Eye (tissue), 1 donor: ENCODE measurements at regions not wholly inside any gene's neighbourhood (a gene's known extent, or its start where the extent isn't known, plus 50 kb on each side); places are given as distances from the start of the nearest gene placed in this dataset.
"Not testable (repeated sequence)": the region's sequence is repeated elsewhere in the genome, so short reads cannot be mapped to it uniquely, and the experiment has no call there.

Experiments used
- DNase-seq: peaks from one replicate; pipeline ENCODE4 v3.0.0-alpha.2; 2015

DNA sequence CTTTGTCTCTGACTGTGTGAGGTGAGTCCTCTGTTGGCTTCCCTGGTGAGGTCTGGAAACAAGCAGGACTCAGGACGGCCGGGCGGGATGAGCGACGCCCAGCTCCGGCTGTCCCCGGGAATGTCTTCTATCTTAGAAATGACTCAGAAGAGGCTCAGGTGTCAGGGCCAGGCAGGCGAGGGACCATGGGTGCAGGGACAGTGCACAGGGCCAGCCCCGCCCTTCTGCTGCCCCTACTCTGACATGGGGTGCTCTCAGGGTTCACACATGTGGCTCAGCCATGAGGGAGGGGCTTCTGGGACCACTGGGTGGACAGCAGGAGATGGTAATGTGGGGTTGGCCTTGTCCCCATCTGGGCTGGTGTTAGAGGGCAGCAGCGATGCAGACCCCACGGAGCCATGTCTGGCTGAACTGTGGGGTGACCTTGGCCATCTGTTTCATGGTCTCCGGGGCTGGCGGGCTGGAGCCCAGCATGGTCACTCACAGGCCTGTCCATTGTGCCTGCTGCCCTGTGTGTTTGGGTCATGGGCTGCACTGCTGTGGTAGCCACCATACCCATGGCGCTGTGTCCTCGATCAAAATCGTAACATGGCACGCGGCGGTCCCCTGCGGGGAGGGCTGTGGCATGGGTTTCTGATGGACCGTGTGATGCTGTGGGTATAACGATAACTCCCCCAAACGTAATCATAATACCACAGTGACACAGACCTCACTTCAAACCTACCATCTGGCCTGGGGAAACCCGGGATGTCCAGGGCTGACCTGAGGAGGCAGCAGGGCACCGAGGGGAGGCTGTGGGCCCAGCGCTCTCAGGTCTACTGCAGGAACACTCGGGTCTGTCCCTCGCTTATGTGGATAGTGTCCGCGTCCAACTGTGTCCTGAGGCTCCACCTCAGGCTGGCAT lies 368.8 kb downstream of the TMEM121 start:
- DNase-seq: no peak

DNA sequence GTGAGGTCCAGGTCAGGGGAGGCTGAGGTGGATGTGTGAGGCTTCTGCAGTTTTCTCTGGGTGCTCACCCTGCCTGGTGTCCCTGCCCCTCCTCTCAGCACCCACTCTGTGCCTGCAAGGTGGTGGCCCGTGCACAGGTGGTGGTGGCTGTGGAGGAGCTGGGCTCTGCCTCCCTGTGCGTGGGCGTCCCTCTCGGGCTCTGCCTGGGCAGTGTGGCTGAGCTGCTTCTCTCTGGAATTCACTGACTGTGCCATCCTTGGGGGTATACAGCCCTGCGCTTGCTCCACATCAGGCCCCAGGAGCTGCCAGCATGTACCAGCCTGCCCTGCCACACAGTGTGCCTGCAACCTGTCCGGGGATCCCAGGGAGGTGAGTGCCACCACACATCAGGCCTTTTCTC lies 369.8 kb downstream of the TMEM121 start:
- DNase-seq: not testable (repeated sequence)

DNA sequence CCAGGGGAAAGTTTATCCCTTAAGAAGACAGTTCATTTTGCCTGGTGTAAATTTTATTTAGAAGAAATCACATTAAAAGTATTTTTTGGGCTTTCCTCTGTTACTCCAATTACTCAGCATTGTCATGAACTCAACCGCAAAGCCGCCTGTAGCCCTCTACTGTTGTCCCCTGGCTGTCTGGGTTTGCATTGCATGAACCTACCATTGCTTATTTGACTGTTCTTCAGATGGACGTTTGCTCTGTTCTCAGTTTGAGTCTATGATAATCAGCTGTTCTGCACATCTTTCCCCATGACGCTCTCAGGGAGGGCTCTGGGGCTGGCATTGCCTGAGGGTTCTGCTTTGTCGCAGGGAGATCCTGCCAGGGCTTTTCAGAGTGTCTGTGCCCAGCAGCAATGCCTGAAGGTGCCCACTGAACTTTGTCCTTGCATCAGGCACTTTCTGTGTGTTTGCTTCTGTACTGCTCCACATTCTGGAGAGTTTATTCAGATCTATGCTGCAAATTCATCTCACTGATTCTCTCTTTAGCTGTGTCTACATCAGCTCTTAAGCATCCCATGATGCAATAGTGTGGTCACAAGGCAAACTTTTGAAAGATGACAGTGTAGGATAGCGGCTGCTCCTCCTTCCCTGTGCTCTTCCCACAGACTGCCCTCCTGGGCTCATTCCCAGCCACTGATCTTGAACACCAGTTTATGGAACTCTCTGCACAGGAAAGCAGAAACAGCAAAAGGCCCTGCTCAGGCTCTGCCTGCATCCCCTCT lies 370.8 kb downstream of the TMEM121 start:
- not testable (repeated sequence) for DNase-seq

DNA sequence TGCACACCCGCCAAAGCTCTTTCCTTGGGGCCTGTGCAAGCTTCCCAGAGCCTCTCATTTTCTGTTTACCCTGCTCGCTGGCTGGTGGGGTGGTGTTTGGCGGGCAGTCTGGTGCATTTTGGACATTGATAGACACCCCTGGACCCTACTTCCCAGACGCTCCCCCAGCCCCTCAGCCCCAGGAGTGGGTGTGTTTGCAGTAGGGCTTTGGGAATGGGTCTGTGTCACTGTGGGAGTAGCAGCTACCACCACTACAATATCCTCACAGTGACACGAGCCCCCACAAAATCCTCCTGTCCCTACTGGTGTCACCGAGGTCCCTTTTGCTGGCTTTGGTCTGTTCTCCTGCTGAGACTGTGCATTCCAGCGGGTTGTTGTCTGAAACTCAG lies 371.3 kb downstream of the TMEM121 start:
- DNase-seq: no peak

DNA sequence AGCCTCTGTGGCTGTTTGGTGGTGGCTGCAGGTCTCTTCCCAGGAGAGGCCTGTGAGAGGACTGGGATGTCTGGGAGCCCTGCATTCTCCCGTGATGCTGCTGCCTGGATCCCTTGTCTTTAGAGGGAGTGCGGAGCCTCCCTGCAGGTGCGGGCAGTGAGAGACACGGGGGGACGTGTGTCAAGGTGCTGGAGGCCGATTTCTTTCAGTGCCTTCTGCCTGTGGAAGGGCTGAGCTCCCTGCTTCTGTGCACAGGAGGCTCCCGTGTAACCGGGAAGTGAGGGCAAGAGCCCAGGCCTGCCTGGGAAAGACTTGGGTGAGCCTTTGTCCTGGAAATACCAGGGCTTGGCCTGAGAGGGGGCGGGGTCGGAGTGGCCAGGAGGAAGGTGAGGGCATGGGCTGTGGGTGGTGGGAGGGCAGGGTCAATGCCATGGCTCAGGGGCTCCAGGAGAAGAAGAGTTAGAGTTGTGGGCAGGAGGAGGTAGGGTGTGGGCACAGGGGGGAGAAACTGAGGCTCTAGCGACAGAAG lies 372.2 kb downstream of the TMEM121 start:
- DNase-seq: no peak

DNA sequence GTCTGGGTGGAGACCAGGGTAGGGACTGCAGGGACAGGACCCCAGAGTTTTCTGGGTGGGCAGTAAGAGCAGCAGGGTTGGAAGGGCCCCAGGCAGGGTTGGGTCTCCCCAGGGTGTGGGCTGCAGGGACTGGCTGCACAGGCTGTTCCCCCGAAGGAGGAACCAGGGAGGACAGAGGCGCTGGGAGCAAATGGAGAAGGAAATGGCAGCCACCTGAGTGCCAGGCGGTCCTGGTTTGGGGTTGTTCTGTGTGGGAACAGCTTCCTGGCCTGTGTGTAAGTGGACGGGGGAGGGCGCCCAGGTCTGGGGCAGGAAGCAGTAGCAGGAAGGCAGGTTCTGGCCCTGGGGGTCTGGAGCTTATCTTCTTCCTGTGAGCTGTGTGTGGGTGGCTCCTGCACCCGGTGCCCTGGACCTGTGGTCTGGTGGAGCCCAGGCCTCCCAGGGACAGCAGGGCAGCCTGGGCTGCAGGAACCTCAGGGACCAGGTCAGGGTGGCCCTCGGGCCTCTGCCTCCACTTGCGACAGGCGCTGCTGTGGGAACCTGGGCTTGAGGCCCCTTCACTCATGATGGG lies 372.8 kb downstream of the TMEM121 start:
- DNase-seq: no peak

DNA sequence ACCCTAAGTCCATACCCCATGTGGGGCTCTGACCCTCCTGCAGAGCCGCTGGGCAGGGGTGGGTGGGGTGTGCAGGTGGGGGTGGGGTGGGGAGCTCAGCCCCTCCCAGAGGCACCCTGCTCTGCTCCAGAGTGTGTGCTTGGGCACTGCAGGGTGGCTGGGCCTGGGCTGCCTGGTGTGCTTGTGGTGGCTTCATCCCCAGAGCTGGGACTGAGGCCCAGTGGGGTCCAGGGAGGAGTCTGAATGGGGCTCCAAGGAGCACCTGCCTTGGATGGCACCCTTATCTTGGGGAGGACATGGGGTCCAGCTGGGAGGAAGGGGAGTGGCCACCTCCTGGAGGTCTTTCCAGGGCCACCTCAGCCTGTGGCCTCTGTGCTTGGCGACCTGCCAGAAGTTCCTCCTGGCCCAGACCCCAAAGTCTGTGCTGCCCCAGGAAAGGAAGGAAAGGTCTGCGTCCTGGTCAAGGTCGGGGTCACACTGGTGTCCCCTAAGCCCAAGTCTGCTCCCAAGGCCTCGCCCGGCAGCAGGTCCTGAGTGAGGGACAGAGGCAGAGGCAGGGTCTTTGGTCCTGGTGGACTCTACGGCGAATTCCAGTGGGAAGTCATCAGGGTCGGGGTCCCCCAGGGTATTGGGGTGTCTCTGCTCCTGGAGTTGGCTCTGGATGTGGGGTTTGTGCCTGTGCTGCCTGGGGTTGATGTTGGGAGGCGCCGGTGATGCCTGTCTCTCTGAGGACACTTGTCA lies 373.4 kb downstream of the TMEM121 start:
- no peak for DNase-seq

DNA sequence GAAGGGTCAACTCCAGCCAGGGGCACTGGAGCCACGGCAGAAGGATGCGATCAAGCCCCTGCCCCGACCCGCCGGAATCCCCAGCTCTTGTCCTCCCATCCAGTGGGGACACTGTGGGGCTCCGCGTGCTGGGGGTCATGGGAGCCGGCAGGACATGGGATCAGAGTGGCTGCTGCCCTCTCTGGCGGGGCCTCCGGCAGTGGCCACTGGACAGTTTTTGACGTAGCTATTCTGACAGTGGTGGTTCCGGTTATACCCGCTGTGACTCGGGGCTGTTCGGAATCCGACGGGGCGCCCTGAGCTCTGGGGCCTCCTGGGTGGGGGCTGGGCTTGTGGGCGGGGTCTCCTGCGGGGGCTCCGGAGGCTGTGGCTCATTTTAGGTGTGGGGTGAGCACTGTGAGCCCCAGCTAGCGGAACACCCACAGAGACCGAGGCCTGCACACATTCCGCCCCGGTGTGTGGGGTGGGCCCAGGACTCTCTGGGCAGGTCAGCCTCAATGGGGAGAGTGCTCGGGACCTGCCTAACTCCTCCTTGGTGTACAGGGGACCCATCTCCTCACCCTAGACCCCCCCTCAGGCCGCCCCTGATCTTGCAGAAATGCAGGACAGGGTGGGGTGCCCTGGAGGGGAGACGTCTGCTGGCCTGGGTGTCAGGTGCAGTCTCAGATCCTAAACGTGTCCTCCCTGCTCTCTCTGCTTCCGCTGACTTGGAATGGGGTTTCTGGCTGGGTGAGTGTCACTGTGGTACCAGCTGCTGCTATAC lies 374.2 kb downstream of the TMEM121 start:
- no peak for DNase-seq

DNA sequence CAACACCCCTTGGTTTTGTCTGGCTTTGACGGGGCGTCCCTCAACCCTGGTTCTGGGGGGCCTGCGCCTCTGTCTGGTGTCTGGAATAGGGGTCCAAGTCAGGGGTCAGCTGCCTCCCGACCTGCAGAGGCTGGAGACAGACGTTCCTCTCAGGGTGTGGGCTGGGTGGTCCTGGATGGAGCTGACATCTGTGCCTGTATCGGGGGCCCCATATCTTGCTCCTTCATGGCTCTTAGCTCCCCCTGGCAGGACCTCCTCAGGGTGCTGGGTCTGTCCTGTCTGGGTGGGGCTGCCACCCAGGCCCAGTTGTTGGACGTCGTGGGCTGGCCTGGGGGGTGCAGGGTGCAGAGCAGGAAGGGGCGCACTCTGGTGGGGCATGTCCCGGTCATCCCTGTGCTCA lies 374.8 kb downstream of the TMEM121 start:
- DNase-seq: no peak

DNA sequence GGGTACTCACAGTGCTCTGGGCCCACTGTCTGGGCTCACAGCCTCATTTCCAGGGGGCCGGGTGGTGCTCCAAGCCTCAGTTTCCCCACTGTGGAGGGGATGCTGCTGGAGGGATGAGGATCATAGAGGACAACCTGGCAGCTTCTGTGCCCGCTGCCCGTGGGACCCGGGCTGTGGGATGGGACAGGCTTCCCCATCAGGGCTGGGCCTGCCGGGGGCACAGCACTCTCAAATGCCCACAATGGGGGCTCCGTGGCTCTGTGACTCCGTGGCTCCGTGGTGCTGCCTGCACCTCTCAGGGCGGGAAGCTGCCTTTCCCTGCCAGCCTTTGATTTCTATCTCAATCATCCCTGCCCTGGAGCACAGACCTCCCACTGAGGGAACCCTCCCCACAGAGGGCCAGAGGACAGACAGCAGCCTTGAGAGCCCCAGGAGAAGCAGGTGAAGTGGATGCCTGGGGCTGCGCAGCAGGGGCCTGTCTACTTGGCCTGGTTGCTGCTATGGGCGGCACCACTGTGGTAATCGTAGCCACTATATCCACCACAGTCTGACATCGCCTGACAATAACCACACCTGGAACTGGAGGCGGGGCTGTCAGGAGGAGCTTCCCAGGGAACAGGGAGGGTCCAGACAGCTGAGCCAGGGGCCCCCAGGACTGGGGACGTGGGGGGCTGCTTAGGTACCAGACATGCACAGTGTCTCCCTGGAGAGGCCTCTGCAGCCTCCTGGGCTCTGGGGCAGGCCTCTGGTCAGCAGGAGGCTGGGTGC lies 375.9 kb downstream of the TMEM121 start:
- DNase-seq: no peak

DNA sequence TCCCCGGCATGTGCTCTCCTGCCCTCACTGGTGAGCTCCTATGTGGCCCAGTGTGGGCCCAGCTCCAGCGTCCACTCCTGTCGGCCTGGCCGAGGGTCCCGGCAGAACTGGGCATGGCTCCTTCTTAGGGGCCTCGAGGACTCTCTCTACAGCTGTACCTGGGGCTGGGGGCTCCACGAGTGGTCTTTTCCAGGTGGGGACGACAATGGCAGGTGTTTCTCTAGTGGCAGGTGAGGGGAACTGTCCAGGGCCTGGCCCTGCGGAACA lies 376.4 kb downstream of the TMEM121 start:
- DNase-seq: not testable (repeated sequence)

DNA sequence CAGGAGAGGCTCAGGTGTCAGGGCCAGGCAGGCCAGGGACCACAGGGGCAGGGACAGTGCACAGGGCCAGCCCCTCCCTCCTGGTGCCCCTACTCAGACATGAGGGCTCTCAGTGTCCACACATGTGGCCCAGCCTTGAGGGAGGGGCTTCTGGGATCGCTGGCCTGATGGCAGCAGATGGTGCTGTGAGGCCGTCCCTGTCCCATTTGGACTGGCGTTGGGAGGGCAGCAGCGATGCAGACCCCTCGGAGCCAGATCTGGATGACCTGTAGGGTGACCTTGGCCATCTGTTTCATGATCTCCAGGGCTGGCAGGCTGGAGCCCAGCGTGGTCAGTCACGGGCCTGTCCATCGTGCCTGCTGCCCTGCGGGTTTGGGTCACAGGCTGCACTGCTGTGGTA lies 377.6 kb downstream of the TMEM121 start:
- DNase-seq: no peak

DNA sequence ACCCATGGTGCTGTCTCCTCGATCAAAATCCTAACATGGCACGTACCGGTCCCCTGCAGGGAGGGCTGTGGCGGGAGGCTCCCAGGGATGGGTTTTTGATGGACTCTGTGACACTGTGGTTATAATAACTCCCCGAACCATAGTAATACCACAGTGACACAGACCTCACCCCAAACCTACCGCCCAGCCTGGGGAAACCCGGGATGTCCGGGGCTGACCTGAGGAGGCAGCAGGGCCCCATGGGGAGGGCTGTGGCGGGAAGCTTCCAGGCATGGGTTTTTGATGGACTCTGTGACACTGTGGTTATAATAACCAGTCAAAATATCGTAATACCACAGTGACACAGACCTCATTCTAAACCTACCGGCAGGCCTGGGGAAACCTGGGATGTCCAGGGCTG lies 378.0 kb downstream of the TMEM121 start:
- DNase-seq: no peak

DNA sequence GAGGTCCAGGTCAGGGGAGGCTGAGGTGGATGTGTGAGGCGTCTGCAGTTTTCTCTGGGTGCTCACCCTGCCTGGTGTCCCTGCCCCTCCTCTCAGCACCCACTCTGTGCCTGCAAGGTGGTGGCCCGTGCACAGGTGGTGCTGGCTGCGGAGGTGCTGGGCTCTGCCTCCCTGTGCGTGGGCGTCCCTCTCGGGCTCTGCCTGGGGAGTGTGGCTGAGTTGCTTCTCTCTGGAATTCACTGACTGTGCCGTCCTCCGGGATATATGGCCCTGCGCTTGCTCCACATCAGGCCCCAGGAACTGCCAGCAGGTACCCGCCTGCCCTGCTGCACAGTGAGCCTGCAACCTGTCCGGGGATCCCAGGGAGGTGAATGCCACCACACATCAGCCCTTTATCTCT lies 379.1 kb downstream of the TMEM121 start:
- no peak for DNase-seq

DNA sequence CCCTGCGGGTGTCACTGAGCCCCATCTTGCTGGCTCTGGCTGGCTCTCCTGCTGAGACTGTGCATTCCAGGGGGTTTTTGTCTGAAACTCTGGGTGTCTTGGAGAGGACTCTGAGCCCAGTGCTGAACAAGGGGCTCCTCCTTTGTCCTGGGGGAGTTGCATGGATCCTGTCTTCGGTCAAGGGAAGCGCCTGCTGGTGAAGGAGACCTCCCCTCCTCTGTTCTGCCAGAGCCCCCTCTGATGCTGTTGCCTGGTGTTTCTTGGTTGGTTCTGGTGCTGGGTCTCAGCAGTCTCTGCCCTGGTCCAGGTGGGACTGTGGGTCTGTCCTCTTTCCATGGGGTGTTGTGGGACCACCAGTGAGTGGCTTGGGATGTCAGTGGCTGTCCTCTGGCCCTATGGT lies 380.9 kb downstream of the TMEM121 start:
- no peak for DNase-seq

DNA sequence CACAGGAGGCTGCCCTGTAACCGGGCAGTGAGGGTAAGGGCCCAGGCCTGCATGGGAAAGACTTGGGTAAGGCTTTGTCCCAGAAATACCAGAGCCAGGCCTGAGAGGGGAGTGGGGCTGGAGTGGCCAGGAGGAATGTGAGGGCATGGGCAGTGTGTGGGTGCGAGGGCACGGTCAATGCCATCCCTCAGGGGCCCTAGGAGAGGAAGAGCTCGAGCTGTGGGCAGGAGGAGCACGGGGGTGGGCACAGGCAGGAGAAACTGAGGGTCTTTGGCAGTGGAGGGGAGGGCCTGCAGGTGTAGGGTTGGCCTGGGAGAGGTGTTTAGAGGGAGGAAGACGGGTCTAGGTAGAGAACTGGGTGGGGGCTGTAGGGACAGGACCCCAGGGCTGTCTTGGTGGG lies 381.6 kb downstream of the TMEM121 start:
- DNase-seq: no peak

DNA sequence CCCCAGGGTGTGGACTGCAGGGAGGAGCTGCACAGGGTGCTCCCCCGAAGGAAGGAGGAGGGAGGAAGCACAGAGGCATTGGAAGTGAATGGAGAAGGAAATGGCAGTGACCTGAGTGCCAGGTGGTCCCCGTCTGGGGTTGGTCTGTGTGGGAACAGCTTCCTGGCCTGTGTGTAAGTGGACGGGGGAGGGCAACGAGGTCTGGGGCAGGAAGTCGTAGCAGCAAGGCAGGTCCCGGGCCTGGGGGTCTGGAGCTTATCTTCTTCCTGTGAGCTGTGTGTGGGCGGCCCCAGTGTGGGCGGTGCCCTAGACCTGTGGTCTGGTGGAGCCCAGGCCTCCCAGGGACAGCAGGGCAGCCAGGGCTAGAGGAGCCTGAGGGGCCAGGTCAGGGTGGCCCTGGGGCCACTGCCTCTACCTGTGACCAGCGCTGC lies 382.1 kb downstream of the TMEM121 start:
- no peak for DNase-seq

DNA sequence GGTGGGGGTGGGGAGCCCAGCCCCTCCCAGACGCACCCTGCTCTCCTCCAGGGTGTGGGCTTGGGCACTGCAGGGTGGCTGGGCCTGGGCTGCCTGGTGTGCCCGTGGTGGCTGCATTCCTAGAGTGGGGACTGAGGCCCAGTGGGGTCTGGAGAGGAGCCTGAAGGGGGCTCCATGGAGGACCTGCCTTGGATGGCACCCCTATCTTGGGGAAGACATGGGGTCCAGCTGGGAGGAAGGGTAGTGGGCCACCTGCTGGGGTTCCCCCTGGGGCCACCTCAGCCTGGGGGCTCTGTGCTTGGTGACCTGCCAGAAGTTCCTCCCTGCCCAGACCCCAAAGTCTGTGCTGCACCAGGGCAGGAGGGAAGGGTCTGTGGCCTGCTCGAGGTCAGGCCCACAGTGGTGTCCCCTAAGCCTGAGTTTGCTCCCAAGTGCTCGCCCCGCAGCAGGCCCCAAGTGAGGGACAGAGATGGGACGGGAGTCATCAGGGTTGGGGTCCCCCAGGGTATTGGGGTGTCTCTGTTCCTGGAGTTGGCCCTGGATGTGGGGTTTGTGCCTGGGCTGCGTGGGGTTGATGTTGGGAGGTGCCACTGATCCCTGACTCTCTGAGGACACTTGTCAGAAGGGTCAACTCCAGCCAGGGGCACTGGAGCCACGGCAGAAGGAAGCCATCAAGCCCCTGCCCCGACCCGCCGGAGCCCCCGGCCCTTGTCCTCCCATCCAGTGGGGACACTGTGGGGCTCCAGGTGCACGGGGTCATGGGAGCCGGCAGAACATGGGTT lies 382.9 kb downstream of the TMEM121 start:
- DNase-seq: no peak

DNA sequence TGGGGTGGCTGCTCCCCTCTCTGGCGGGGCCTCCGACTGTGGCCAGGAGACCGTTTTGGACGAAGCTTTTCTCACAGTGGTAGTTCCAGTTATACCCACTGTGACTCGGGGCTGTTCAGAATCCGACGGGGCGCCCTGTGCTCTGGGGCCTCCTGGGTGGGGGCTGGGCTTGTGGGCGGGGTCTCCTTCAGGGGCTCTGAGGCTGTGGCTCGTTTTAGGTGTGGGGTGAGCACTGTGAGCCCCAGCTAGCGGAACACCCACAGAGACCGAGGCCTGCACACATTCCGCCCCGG lies 383.4 kb downstream of the TMEM121 start:
- DNase-seq: not testable (repeated sequence)

DNA sequence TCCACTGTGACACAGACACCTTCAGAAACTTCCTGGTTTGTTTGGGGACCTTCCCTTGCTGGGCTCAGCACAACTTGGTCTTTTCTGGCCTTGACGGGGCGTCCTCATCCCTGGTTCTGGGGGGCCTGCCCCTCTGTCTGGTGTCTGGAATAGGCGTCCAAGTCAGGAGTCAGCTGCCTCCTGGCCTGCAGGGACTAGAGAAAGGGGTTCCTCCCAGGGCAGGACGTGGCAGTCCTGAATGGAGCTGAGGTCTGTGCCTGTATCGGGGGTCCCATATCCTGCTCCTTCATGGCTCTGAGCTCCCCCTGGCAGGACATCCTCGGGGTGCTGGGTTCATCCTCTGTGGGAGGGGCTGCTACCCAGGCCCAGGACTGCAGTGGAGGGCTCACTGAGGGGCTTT lies 384.0 kb downstream of the TMEM121 start:
- no peak for DNase-seq
